ENCODE measurements at regions not wholly inside any gene's neighbourhood (a gene's known extent, or its start where the extent isn't known, plus 50 kb on each side); places are given as distances from the start of the nearest gene placed in this dataset.

- TF ChIP-seq CTCF (IDR thresholded peaks at IDR 0.05) (no peak), POLR2AphosphoS5 (IDR thresholded peaks at IDR 0.05) (no peak), POLR2A (IDR thresholded peaks at IDR 0.05) (no peak), EP300 (IDR thresholded peaks at IDR 0.05) (no peak)
Measured at GRCh38 chr15:39000008-39000734, 435.6 kb upstream of the RASGRP1 start.
